ENCODE measurements at regions not wholly inside any gene's neighbourhood (a gene's known extent, or its start where the extent isn't known, plus 50 kb on each side); places are given as distances from the start of the nearest gene placed in this dataset.
A peak's percentile ranks its signal among the peaks of the same experiment; 100 is the strongest.

GRCh38 chr15:88316586-88316985, 60.0 kb upstream of the NTRK3 start:
- DNase-seq, result peak; percentile 5 to 7

DNA sequence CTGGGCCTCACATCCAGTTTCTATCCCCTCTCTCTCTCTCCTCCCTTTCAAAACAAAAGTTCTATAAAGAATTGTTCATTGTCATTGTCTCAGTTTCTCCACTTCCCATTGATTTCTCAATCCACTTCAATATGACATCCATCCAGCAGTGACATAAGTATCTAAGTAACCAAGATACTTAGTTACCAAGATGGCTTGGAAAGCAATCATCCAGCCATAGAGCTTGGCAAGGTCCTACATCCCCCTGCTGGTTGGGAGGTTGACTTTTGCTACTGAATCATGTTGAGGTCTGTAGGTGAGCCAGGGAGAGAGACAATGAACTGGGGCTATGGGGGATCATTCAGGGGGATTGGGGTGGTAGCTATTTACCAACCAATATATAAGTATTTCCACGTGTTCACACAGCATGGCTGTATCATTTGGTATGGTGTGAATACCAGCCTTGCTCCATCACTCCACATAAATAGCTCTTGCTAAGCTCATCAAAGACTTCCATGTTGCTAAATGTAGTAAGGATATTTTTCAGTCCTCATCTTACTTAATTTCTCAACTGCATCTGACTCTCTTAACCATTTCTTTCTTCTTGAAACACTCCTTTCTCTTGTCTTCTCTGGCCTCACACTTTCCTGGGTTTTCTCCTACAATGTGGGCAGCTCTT, 58.8 kb upstream of the NTRK3 start:
- DNase-seq, result no peak

GRCh38 chr15:88312941-88313579, 56.5 kb upstream of the NTRK3 start:
- DNase-seq, result no peak

GRCh38 chr15:88309363-88309762, 52.8 kb upstream of the NTRK3 start:
- no peak for DNase-seq

- no peak for DNase-seq
These were observed 50.8 kb upstream of the NTRK3 start for GRCh38 chr15:88307344-88307743.

All from right lung (tissue), 2 donors.